ENCODE measurements at regions not wholly inside any gene's neighbourhood (a gene's known extent, or its start where the extent isn't known, plus 50 kb on each side); places are given as distances from the start of the nearest gene placed in this dataset.
"Not testable (repeated sequence)": the region's sequence is repeated elsewhere in the genome, so short reads cannot be mapped to it uniquely, and the experiment has no call there.

GRCh38 chr18:68164909-68165308, 550.0 kb downstream of the TMX3 start:
- H3K9me3 ChIP-seq (ENCODE audit: control insufficient read depth, insufficient read depth, low read depth, low read length) = no peaks in the 10 kb centered on the region
- no peak for TF ChIP-seq CTCF (IDR thresholded peaks at IDR 0.05)
- TF ChIP-seq SIN3A (IDR thresholded peaks at IDR 0.05; ENCODE audit: borderline replicate concordance, insufficient read depth, low read depth, low read length) = no peak
- no peak for TF ChIP-seq TCF7L2 (IDR thresholded peaks at IDR 0.05; ENCODE audit: low read depth, low read length)
- TF ChIP-seq POLR2AphosphoS5 (IDR thresholded peaks at IDR 0.05; ENCODE audit: low read depth, low read length) = no peak
- no peak for TF ChIP-seq REST (IDR thresholded peaks at IDR 0.05; ENCODE audit: insufficient read depth in 1 of 2, low read depth in 2 of 2, low read length in 1 of 2)
- no peak overlapping the region for H3K4me3 ChIP-seq (ENCODE audit: low read depth in 2 of 2, low read length in 2 of 2)
- ATAC-seq (no peak), DNase-seq (ENCODE audit: low read depth, low spot score) (no peak)
- H3K27me3 ChIP-seq (ENCODE audit: control insufficient read depth, insufficient read depth, low read length) = no peaks in the 10 kb centered on the region
- intact Hi-C loops (cut with micrococcal nuclease; ENCODE audit: unreplicated experiment) = no loop called here
- no TSS peak for BruUV-seq (replicated peaks)
- in situ Hi-C loops (cut with HindIII; ENCODE audit: low pct_unique_long_range_greater_than_20kb, low sequenced_read_pairs) = no loop called here
- ChIA-PET CTCF (no interaction called here), POLR2A (no interaction called here)
- H3K36me3 ChIP-seq (ENCODE audit: control insufficient read depth, insufficient read depth, low read length) = no peaks in the 10 kb centered on the region
- no peaks in the 10 kb centered on the region for H3K4me1 ChIP-seq (ENCODE audit: control insufficient read depth, insufficient read depth, low read length)
- no peak overlapping the region for H3K27ac ChIP-seq (ENCODE audit: low read length)

GRCh38 chr18:68153821-68154220, 561.1 kb downstream of the TMX3 start:
- POLR2A ChIA-PET; H3K4me1 ChIP-seq (ENCODE audit: control insufficient read depth, insufficient read depth, low read length); intact Hi-C loops (cut with micrococcal nuclease; ENCODE audit: unreplicated experiment); BruUV-seq (replicated peaks); ATAC-seq; H3K27me3 ChIP-seq (ENCODE audit: control insufficient read depth, insufficient read depth, low read length); H3K9me3 ChIP-seq (ENCODE audit: control insufficient read depth, insufficient read depth, low read depth, low read length); H3K27ac ChIP-seq (ENCODE audit: low read length); DNase-seq (ENCODE audit: low read depth, low spot score); in situ Hi-C loops (cut with HindIII; ENCODE audit: low pct_unique_long_range_greater_than_20kb, low sequenced_read_pairs); CTCF ChIA-PET; H3K36me3 ChIP-seq (ENCODE audit: control insufficient read depth, insufficient read depth, low read length); H3K4me3 ChIP-seq (ENCODE audit: low read depth in 2 of 2, low read length in 2 of 2): not testable (repeated sequence)

GRCh38 chr18:68152770-68153169, 562.1 kb downstream of the TMX3 start:
- no peaks in the 10 kb centered on the region for H3K4me1 ChIP-seq (ENCODE audit: control insufficient read depth, insufficient read depth, low read length)
- H3K4me3 ChIP-seq (ENCODE audit: low read depth in 2 of 2, low read length in 2 of 2) = no peak overlapping the region
- no peaks in the 10 kb centered on the region for H3K9me3 ChIP-seq (ENCODE audit: control insufficient read depth, insufficient read depth, low read depth, low read length)
- TF ChIP-seq CTCF (IDR thresholded peaks at IDR 0.05) = peak; percentile 21
- no peak for TF ChIP-seq SIN3A (IDR thresholded peaks at IDR 0.05; ENCODE audit: borderline replicate concordance, insufficient read depth, low read depth, low read length)
- no peak for TF ChIP-seq REST (IDR thresholded peaks at IDR 0.05; ENCODE audit: insufficient read depth in 1 of 2, low read depth in 2 of 2, low read length in 1 of 2)
- TF ChIP-seq TCF7L2 (IDR thresholded peaks at IDR 0.05; ENCODE audit: low read depth, low read length) = no peak
- no peak for TF ChIP-seq POLR2AphosphoS5 (IDR thresholded peaks at IDR 0.05; ENCODE audit: low read depth, low read length)
- H3K36me3 ChIP-seq (ENCODE audit: control insufficient read depth, insufficient read depth, low read length) = no peaks in the 10 kb centered on the region
- in situ Hi-C loops (cut with HindIII; ENCODE audit: low pct_unique_long_range_greater_than_20kb, low sequenced_read_pairs) = no loop called here
- CTCF ChIA-PET = no interaction called here
- intact Hi-C loops (cut with micrococcal nuclease; ENCODE audit: unreplicated experiment) = no loop called here
- no TSS peak for BruUV-seq (replicated peaks)
- POLR2A ChIA-PET = no interaction called here
- ATAC-seq = no peak
- no peak for DNase-seq (ENCODE audit: low read depth, low spot score)
- H3K27ac ChIP-seq (ENCODE audit: low read length) = no peak overlapping the region
- no peaks in the 10 kb centered on the region for H3K27me3 ChIP-seq (ENCODE audit: control insufficient read depth, insufficient read depth, low read length)
